Kidney capillary endothelial cell (primary cell): ENCODE measurements at regions not wholly inside any gene's neighbourhood (a gene's known extent, or its start where the extent isn't known, plus 50 kb on each side); places are given as distances from the start of the nearest gene placed in this dataset.
"Not testable (repeated sequence)": the region's sequence is repeated elsewhere in the genome, so short reads cannot be mapped to it uniquely, and the experiment has no call there.

ENCODE experiments used
- DNase-seq: peaks from one replicate; pipeline ENCODE4 v3.0.0-alpha.2; 2018; ENCODE audit warnings: low spot score

- DNase-seq: no peak
Observed at GRCh38 chr4:66376921-66377320, 706.6 kb upstream of the EPHA5 start.

DNA sequence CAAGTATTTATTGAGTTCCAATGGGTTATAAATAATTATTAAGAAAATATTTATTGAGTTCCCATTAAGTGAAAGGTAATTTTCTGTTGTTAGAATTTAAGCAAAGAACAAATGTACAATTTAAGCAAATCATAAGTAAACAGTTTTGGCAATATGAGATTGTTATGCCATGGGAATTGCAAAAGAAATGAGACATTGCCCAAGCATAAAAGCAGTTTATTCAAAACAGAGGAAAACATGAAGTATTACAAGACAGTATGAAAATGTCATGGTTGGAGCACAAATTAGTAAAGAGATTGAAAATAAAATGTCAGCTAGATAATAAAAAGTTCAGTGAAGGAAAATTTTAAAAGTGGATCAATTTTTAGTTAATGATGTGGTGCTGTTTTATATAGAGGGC is 706.1 kb upstream of the EPHA5 start:
- no peak for DNase-seq

DNA sequence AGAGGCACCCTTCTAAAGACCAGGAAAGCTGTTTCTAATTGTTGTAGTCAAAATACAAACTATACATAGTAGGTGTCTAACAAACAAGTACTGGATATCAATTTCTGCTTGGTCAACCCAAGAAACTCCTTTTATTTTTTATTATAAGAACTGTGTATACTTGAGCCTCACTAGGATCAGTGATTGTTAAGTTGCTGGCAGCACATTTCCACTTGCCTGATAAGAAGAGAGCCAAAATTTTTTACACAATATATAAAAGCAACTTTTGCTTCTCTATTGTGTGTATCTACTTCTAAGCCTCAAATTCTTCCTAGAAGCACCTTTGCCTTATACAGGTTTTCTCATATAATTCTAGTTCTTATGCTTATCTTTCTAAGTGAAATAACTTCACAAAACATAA is 703.0 kb upstream of the EPHA5 start:
- no peak for DNase-seq

GRCh38 chr4:66372706-66373105 is 702.4 kb upstream of the EPHA5 start:
- no peak for DNase-seq

GRCh38 chr4:66367043-66367660 is 696.9 kb upstream of the EPHA5 start:
- DNase-seq: no peak

DNA sequence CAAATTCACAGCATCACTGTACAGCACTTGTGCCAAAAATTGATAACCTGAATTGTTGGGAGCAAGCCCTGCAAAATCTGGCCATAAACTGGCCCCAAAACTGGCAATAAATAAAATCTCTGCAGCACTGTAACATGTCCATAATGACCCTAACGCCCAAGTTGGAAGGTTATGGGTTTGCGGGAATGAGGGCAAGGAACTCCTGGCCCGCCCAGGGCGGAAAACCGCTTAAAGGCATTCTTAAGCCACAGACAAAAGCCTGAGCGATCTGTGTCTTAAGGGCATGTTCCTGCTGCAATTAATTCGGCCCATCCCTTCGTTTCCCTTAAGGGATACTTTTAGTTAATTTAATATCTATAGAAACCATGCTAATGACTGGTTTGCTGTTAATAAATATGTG is 690.1 kb upstream of the EPHA5 start:
- not testable (repeated sequence) for DNase-seq

- DNase-seq: no peak
Observed at GRCh38 chr4:66357316-66357715, 687.0 kb upstream of the EPHA5 start.

GRCh38 chr4:66355328-66355727 is 685.0 kb upstream of the EPHA5 start:
- DNase-seq: no peak

DNA sequence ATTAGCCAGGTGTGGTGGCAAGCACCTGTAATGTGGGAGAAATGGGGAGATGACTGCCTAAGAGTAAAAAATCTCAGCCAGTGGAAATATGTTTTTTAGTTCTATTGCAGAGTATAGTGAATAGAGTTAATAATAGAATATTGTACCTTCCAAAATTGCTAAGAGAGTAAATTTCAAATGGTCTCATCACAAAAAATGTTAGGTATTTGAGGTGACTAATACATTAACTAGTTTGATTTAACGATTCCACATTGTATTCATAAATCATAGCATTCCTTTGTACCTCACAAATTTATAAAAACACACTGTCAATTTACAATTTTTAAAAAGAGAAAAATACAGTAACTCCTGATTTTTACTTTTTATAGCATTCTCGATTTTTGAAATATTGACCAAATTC is 681.5 kb upstream of the EPHA5 start:
- no peak for DNase-seq

DNA sequence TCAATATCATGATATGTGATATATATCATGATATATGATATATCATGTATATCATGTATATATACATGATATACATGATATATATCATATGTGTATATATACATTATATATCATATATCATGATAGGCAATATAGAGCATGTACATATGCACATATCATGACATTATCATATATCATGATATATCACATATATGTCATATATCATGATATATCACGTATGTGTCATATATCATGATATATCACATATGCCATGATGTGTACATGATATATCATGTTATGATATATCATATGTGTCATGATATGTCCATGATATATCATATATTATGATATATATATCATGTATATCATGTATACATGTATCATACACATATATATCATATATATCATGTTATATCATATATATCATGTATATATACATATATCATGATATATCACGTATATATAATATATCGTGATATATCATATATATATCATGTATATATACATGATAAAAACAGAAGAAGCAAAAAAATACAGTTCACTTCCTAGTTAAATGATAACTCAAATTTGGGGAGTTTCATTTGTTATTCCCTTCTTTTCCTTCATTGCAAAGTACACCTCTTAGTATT is 670.1 kb upstream of the EPHA5 start:
- no peak for DNase-seq

DNA sequence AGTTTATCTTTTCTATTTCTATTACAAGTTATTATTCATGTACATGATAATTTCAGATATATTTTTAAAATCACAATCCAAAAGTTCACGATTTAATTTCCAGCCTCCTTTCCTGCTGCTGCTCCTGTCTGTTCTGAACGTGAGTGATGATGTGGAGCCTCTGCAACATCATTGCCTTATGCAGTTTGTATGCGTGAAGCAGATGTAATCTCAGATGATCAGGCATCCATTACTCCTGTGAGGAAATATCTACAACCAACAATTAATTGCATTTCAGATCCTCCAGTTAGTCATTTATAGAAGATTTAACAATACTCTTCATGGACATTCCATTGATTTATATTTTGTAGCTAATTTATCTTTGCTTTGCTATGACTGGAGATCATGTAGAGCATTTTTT is 668.7 kb upstream of the EPHA5 start:
- DNase-seq: no peak

DNA sequence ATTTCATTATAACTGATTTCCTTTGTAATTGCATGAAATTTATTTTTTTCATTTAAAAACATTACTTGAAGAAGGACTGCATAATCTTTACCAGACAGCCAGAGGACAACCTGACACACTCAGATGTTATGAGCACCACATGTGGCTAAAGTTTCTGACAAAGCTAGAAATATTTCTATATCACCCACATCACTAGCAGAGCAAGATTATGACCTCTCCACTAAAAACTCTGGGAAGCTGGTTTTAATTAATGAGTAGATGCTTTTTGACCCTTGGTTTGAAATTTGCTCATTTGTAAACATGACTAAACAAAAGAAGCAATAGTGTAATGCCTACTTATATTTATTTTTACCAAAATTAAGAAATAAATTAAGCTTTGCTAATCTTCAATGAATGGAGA is 661.5 kb upstream of the EPHA5 start:
- no peak for DNase-seq

- DNase-seq: no peak
Observed at GRCh38 chr4:66330125-66330524, 659.8 kb upstream of the EPHA5 start.

DNA sequence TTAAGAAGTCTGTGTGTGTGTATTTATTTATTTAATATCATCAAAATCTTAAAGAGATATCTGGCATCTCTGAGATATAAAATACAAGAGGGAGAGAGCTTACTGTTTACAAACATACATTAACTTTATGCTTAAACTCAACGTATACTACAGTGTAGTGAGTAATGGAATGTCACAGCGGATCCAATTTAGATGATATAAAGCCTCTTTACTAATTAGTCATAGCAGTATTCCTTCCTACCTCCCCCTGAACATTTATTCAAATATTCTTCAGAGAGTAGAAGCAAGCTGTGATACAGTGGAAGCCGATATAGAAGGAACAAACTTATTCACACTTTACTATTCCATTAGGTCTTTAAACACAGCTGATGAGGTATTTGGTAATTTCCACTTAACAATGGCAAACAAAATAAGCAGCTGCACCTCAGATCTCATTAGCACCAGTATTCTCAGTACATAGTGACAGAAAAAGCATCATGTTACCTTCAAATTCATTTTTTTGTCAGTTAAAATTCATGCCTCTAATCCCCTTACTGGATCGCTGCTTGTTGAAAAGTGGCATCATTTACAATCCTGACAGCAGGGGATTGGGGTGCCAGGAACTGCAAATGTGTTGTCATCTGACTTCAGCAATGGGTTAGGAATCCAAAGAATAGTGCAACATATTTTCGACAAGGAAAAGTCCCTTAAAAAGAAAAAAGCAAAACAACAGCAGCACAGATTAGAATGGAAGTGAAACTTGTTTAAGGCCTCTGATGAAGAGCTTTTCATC is 658.7 kb upstream of the EPHA5 start:
- DNase-seq: no peak

DNA sequence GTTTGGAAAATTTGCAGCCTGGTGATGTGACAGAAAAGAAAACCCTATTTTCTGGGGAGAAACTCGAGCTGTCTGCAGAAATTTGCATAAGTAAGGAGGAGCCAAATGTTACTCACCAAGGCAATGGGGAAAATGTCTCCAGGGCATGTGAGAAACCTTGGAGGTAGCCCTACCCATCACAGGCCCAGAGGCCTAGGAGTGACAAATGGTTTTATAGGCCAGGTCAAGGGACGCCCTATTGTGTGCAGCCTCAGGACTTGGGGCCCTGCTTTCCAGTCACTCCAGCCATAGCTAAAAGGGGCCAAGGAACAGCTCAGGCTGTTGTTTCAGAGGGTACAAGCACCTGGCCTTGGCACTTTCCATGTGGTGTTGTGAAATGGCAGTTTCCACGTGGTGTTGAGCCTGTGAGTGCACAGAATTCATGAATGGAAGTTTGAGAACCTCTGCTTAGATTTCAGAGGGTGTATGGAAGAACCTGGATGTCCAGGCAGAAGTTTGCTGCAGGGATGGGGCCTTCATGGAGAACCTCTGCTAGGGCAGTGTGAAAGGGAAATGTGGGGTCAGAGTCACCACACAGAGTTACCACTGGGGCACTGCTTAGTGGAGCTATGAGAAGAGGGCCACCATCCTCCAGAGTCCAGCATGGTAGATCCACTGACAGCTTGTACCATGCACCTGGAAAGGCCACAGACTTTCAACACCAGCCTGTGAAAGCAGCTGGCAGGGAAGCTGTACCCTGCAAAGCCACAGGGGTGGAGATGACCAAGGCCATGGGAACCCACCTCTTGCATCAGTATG is 637.6 kb upstream of the EPHA5 start:
- no peak for DNase-seq

DNA sequence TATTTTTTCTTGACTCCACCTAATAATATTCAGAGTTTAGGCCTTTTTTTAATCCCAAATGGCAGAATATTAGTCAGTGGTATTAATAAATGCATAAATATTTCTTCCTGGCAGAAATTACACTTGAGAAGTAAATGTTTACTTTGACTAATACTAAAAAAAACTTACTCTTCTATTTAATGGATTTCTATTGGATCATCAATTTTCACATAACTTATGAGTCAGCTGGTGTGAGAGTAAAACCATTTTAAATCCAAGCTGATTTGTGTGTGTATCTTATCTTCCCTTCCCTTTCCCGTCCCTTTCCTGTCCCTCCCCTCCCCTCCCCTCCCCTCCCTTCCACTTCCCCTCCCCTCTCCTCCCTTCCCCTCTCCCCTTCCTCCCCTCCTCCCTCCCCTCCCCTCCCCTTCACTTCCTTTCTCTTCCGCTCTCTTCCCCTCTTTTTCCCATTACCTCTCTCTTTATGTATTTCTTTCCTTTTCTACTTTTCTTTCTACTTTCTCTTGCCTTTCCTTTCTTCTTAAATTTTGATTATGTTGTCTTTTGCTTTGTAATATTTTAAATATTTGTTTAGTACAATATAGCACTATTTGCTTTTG is 630.1 kb upstream of the EPHA5 start:
- DNase-seq: no peak

- DNase-seq: no peak
Observed at GRCh38 chr4:66298569-66298968, 628.3 kb upstream of the EPHA5 start.

DNA sequence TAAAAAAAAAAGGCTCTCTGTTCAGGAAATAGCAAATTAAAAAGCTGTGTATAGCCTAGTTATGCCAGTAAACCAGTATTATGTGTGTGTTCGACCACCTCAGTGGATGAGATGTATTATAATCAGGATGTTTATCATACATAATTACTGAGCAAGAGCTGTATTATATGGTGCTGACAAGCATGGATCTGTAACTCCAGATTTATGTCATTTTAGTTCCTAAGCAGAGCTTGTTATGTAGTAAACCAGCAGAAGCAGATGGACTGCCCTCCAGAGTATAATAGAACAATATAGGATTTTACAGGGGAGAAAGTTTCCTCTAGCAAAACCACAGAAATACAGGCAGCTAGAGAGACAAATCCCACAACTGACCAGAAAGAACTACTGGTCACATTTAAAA is 627.4 kb upstream of the EPHA5 start:
- DNase-seq: no peak

DNA sequence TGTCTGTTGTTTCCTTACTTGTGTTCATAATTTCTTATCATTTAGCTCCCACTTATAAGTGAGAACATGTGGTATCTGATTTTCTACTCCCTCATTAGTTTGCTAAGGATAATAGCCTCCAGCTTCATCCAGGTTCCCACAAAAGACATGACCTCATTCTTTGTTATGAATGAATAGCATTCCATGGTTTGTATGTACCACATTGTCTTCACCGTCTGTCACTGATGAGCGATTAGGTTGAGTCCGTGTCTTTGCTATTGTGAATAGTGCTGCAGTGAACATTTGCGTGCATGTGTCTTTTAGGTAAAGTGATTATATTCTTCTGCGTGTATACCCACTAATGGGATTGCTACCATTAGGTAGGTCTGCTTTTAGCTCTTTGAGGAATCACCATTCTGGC is 624.3 kb upstream of the EPHA5 start:
- DNase-seq: no peak

DNA sequence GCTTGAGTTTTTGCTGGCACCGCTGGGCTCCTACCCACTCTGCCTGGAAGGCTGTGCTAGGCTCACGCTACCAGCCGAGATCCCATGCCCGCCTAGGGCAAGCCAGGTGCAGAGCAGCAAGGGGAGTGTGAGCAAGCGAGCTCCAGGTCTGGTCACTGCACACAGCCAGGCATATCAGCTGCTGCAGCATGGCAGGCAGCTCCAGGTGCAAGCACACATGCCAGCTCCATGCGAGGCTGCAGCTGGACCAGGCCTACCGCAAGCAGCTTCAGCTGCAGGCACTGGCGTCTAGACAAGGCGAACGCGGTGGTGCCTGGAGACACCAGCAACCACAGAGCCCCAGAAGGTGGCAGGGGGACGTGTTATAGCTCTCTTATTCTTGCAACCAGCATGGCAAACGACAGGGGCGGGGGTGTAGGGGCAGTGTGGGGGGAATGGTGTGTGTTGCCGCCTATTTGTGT is 614.7 kb upstream of the EPHA5 start:
- DNase-seq: no peak

- DNase-seq: no peak
Observed at GRCh38 chr4:66279084-66279483, 608.8 kb upstream of the EPHA5 start.

GRCh38 chr4:66275411-66276038 is 605.2 kb upstream of the EPHA5 start:
- DNase-seq: no peak
